NCI-H187 treated with DMSO at 0.1 percent for 48 hours (cell line): ENCODE measurements at regions not wholly inside any gene's neighbourhood (a gene's known extent, or its start where the extent isn't known, plus 50 kb on each side); places are given as distances from the start of the nearest gene placed in this dataset.

Experiments used
- DNase-seq: peaks from one replicate; lab custom pipeline; 2025; lab: John Stamatoyannopoulos, UW

- DNase-seq, result no peak
Observed at GRCh38 chr6:170134471-170135440, 156.1 kb downstream of the DLL1 start.

GRCh38 chr6:170134031-170134470 lies 156.8 kb downstream of the DLL1 start:
- DNase-seq, result no peak

- no peak for DNase-seq
Observed at GRCh38 chr6:170132561-170132991, 158.3 kb downstream of the DLL1 start.

GRCh38 chr6:170132011-170132521 lies 158.8 kb downstream of the DLL1 start:
- DNase-seq, result no peak

GRCh38 chr6:170131351-170131750 lies 159.5 kb downstream of the DLL1 start:
- DNase-seq, result no peak

- no peak for DNase-seq
Observed at GRCh38 chr6:170130771-170131241, 160.1 kb downstream of the DLL1 start.

- no peak for DNase-seq
Observed at GRCh38 chr6:170130201-170130621, 160.7 kb downstream of the DLL1 start.

- DNase-seq, result peak; percentile 33
Observed at GRCh38 chr6:170129691-170130171, 161.1 kb downstream of the DLL1 start.

GRCh38 chr6:170128811-170129681 lies 161.8 kb downstream of the DLL1 start:
- no peak for DNase-seq

- DNase-seq, result no peak
Observed at GRCh38 chr6:170128346-170128745, 162.5 kb downstream of the DLL1 start.

- DNase-seq, result no peak
Observed at GRCh38 chr6:170127151-170127550, 163.7 kb downstream of the DLL1 start.

- DNase-seq, result no peak
Observed at GRCh38 chr6:170125456-170126300, 165.2 kb downstream of the DLL1 start.

- DNase-seq, result no peak
Observed at GRCh38 chr6:170124836-170125235, 166.0 kb downstream of the DLL1 start.

GRCh38 chr6:170124150-170124549 lies 166.7 kb downstream of the DLL1 start:
- no peak for DNase-seq

- no peak for DNase-seq
Observed at GRCh38 chr6:170122651-170123050, 168.2 kb downstream of the DLL1 start.

- no peak for DNase-seq
Observed at GRCh38 chr6:170117111-170117972, 173.5 kb downstream of the DLL1 start.

GRCh38 chr6:170116636-170117035 lies 174.2 kb downstream of the DLL1 start:
- no peak for DNase-seq

- no peak for DNase-seq
Observed at GRCh38 chr6:170114956-170115855, 175.7 kb downstream of the DLL1 start.
